ENCODE measurements at regions not wholly inside any gene's neighbourhood (a gene's known extent, or its start where the extent isn't known, plus 50 kb on each side); places are given as distances from the start of the nearest gene placed in this dataset.

DNA sequence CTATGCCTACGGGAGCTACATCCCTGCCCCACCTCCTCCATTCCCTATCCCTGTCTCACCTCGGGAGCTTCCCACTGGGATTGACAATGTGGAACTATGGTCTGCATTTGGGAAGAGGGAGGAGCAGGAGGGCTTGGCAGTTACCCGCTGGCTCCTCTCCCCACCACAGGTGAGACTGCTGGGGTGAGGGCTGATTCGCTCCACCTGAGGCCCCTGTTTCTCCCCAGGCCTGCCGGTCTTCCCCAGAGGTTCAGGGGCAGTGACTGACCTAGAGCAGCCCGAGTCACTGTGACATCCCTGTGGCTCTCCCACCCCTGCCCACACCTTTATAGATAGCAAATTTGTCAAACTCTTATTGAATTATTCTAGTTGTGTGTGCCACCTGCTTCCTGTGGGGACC, 252.6 kb downstream of the GLRX3 start:
- WGBS = 53% methylated on average over 3 of the region's 6 CpGs
- no peak overlapping the region for H3K4me3 ChIP-seq (ENCODE audit: insufficient read depth in 1 of 2, low read depth in 1 of 2, low read length in 2 of 2)

DNA sequence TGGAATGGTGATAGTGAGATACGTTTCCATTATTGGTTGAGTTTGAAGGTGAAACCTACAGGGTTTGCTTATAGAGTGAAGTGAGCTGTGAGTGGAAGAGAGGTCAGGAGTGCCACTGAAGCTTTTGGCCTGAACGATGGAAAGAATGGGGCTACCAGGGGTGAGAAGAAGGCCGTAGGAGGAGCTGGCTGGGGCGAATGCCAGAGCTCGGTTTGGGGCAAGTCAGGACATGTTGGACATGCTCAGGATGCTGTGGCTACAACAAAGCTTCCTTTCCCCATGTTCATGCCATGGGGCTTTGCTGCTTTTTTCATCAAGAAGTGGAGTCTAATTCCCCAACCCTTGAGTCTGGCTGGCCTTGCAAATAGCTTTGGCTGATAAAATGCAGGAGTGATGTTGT, 253.7 kb downstream of the GLRX3 start:
- Histone ChIP-seq H2BK15ac (ENCODE audit: low read depth, poor library complexity, severe bottlenecking) (no peak overlapping the region), H3K27me3 (ENCODE audit: control insufficient read depth in 1 of 2, insufficient read depth in 1 of 2, low read length in 2 of 2) (no peaks in the 10 kb centered on the region), H2AFZ (ENCODE audit: low read depth, low read length) (no peak overlapping the region), H4K91ac (ENCODE audit: low read length) (no peak overlapping the region), H3K4ac (ENCODE audit: low read depth in 1 of 2, low read length in 2 of 2) (no peak overlapping the region), H3K79me1 (replicated peaks; ENCODE audit: low read length, poor library complexity, severe bottlenecking) (no peaks in the 10 kb centered on the region), H3K27ac (ENCODE audit: low read length, poor library complexity, severe bottlenecking) (no peak overlapping the region), H3K36me3 (ENCODE audit: control insufficient read depth in 1 of 2, insufficient read depth in 2 of 2, low read depth in 1 of 2, low read length in 2 of 2) (no peaks in the 10 kb centered on the region), H3K9me3 (ENCODE audit: control insufficient read depth, low read length) (peaks cover 22% of the 10 kb centered on the region), H2AK5ac (ENCODE audit: low read length, severe bottlenecking) (no peak overlapping the region), H2BK5ac (ENCODE audit: low read depth, low read length, poor library complexity, severe bottlenecking) (no peak overlapping the region), H3K14ac (ENCODE audit: low read length in 2 of 2) (no peak overlapping the region), H3K23ac (ENCODE audit: low read length in 2 of 2) (no peak overlapping the region), H3K18ac (ENCODE audit: low read depth in 1 of 2, low read length in 2 of 2) (no peak overlapping the region), H2BK12ac (ENCODE audit: low read length in 2 of 2) (no peak overlapping the region), H4K8ac (ENCODE audit: low read length) (no peak overlapping the region), H2BK120ac (ENCODE audit: low read depth, low read length) (no peak overlapping the region), H3K4me2 (ENCODE audit: low read length, poor library complexity, severe bottlenecking) (no peak overlapping the region), H3K4me3 (ENCODE audit: insufficient read depth in 1 of 2, low read depth in 1 of 2, low read length in 2 of 2) (no peak overlapping the region), H3K4me1 (ENCODE audit: control insufficient read depth, insufficient read depth, low read depth, low read length) (no peaks in the 10 kb centered on the region), H3K9ac (ENCODE audit: low read length) (no peak overlapping the region)
- no peak for DNase-seq
- 62% methylated on average over 5 of the region's 5 CpGs for WGBS

More for the DNA sequence above, 252.6 kb downstream of the GLRX3 start:
- Histone ChIP-seq H3K18ac (ENCODE audit: low read depth in 1 of 2, low read length in 2 of 2) (no peak overlapping the region), H4K8ac (ENCODE audit: low read length) (no peak overlapping the region), H3K4ac (ENCODE audit: low read depth in 1 of 2, low read length in 2 of 2) (no peak overlapping the region), H2BK5ac (ENCODE audit: low read depth, low read length, poor library complexity, severe bottlenecking) (no peak overlapping the region), H3K4me2 (ENCODE audit: low read length, poor library complexity, severe bottlenecking) (no peak overlapping the region), H2BK120ac (ENCODE audit: low read depth, low read length) (no peak overlapping the region), H3K9ac (ENCODE audit: low read length) (no peak overlapping the region), H3K79me1 (replicated peaks; ENCODE audit: low read length, poor library complexity, severe bottlenecking) (no peaks in the 10 kb centered on the region), H3K36me3 (ENCODE audit: control insufficient read depth in 1 of 2, insufficient read depth in 2 of 2, low read depth in 1 of 2, low read length in 2 of 2) (no peaks in the 10 kb centered on the region), H2BK15ac (ENCODE audit: low read depth, poor library complexity, severe bottlenecking) (no peak overlapping the region), H2BK12ac (ENCODE audit: low read length in 2 of 2) (no peak overlapping the region), H3K9me3 (ENCODE audit: control insufficient read depth, low read length) (peaks cover 18% of the 10 kb centered on the region), H4K91ac (ENCODE audit: low read length) (no peak overlapping the region), H2AK5ac (ENCODE audit: low read length, severe bottlenecking) (no peak overlapping the region), H3K14ac (ENCODE audit: low read length in 2 of 2) (no peak overlapping the region), H3K27ac (ENCODE audit: low read length, poor library complexity, severe bottlenecking) (no peak overlapping the region), H3K4me1 (ENCODE audit: control insufficient read depth, insufficient read depth, low read depth, low read length) (no peaks in the 10 kb centered on the region), H2AFZ (ENCODE audit: low read depth, low read length) (no peak overlapping the region), H3K23ac (ENCODE audit: low read length in 2 of 2) (no peak overlapping the region), H3K27me3 (ENCODE audit: control insufficient read depth in 1 of 2, insufficient read depth in 1 of 2, low read length in 2 of 2) (no peaks in the 10 kb centered on the region)
- no peak for DNase-seq

DNA sequence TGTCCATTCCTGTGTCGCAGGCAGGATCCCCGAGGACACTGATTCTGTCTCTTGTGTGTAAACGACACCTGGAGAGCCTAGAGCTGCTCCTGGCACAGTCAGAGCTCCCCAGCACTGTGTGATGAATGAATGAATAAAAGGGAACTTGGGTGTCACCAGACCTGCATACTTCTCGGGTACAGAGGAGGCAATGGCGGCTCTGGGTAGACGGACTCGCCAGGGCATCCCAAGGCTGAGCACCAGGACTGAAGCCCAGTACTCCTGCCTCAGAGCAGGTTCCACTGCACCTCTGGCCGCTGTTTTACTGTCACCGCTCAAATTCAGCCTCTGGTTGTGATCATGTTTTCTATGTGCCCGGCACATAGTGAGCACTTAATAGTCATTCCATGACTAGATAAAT, 255.8 kb downstream of the GLRX3 start:
- no peak overlapping the region for H3K23ac ChIP-seq (ENCODE audit: low read length in 2 of 2)
- no peak overlapping the region for H3K18ac ChIP-seq (ENCODE audit: low read depth in 1 of 2, low read length in 2 of 2)
- H4K91ac ChIP-seq (ENCODE audit: low read length) = no peak overlapping the region
- no peak for DNase-seq
- no peak overlapping the region for H2AFZ ChIP-seq (ENCODE audit: low read depth, low read length)
- no peaks in the 10 kb centered on the region for H3K4me1 ChIP-seq (ENCODE audit: control insufficient read depth, insufficient read depth, low read depth, low read length)
- H2BK12ac ChIP-seq (ENCODE audit: low read length in 2 of 2) = no peak overlapping the region
- H3K79me1 ChIP-seq (replicated peaks; ENCODE audit: low read length, poor library complexity, severe bottlenecking) = no peaks in the 10 kb centered on the region
- no peak overlapping the region for H3K27ac ChIP-seq (ENCODE audit: low read length, poor library complexity, severe bottlenecking)
- H2BK120ac ChIP-seq (ENCODE audit: low read depth, low read length) = no peak overlapping the region
- no peak overlapping the region for H3K9ac ChIP-seq (ENCODE audit: low read length)
- no peak overlapping the region for H3K4me3 ChIP-seq (ENCODE audit: insufficient read depth in 1 of 2, low read depth in 1 of 2, low read length in 2 of 2)
- no peaks in the 10 kb centered on the region for H3K27me3 ChIP-seq (ENCODE audit: control insufficient read depth in 1 of 2, insufficient read depth in 1 of 2, low read length in 2 of 2)
- no peak overlapping the region for H3K4ac ChIP-seq (ENCODE audit: low read depth in 1 of 2, low read length in 2 of 2)
- H2BK5ac ChIP-seq (ENCODE audit: low read depth, low read length, poor library complexity, severe bottlenecking) = no peak overlapping the region
- 77% methylated on average over 10 of the region's 10 CpGs for WGBS
- no peak overlapping the region for H3K4me2 ChIP-seq (ENCODE audit: low read length, poor library complexity, severe bottlenecking)
- no peak overlapping the region for H2AK5ac ChIP-seq (ENCODE audit: low read length, severe bottlenecking)
- no peak overlapping the region for H2BK15ac ChIP-seq (ENCODE audit: low read depth, poor library complexity, severe bottlenecking)
- H3K14ac ChIP-seq (ENCODE audit: low read length in 2 of 2) = no peak overlapping the region
- peaks cover 27% of the 10 kb centered on the region for H3K9me3 ChIP-seq (ENCODE audit: control insufficient read depth, low read length)
- H4K8ac ChIP-seq (ENCODE audit: low read length) = no peak overlapping the region
- no peaks in the 10 kb centered on the region for H3K36me3 ChIP-seq (ENCODE audit: control insufficient read depth in 1 of 2, insufficient read depth in 2 of 2, low read depth in 1 of 2, low read length in 2 of 2)

DNA sequence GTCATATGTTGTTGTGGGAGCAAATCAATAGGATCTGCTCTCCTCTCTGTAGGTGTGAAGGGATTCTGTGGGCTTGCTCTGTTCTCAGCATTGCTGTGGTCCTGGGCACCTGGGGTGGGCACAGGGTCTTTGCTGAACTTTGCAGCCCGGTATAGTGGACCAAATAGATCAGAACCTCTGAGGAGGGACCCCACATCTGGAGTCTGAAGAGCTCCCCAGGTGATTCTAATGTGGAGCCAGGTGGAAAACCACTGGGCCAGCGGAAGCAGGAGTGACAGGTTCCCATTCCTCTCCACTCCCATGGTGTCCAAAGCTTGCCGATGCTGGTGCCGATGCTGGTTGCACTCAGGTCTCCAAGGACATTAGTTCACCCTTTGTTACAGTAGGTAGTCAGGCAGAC, 257.2 kb downstream of the GLRX3 start:
- Histone ChIP-seq H2AK5ac (ENCODE audit: low read length, severe bottlenecking) (no peak overlapping the region), H3K27me3 (ENCODE audit: control insufficient read depth in 1 of 2, insufficient read depth in 1 of 2, low read length in 2 of 2) (no peaks in the 10 kb centered on the region), H3K36me3 (ENCODE audit: control insufficient read depth in 1 of 2, insufficient read depth in 2 of 2, low read depth in 1 of 2, low read length in 2 of 2) (no peaks in the 10 kb centered on the region), H2BK120ac (ENCODE audit: low read depth, low read length) (no peak overlapping the region), H3K27ac (ENCODE audit: low read length, poor library complexity, severe bottlenecking) (no peak overlapping the region), H3K4me3 (ENCODE audit: insufficient read depth in 1 of 2, low read depth in 1 of 2, low read length in 2 of 2) (no peak overlapping the region), H2BK5ac (ENCODE audit: low read depth, low read length, poor library complexity, severe bottlenecking) (no peak overlapping the region), H3K4ac (ENCODE audit: low read depth in 1 of 2, low read length in 2 of 2) (no peak overlapping the region), H4K8ac (ENCODE audit: low read length) (no peak overlapping the region), H3K18ac (ENCODE audit: low read depth in 1 of 2, low read length in 2 of 2) (no peak overlapping the region), H3K9me3 (ENCODE audit: control insufficient read depth, low read length) (peaks cover 27% of the 10 kb centered on the region), H3K23ac (ENCODE audit: low read length in 2 of 2) (no peak overlapping the region), H2BK15ac (ENCODE audit: low read depth, poor library complexity, severe bottlenecking) (no peak overlapping the region), H3K14ac (ENCODE audit: low read length in 2 of 2) (no peak overlapping the region), H2BK12ac (ENCODE audit: low read length in 2 of 2) (no peak overlapping the region), H3K9ac (ENCODE audit: low read length) (no peak overlapping the region), H4K91ac (ENCODE audit: low read length) (no peak overlapping the region), H2AFZ (ENCODE audit: low read depth, low read length) (no peak overlapping the region), H3K4me1 (ENCODE audit: control insufficient read depth, insufficient read depth, low read depth, low read length) (no peaks in the 10 kb centered on the region), H3K79me1 (replicated peaks; ENCODE audit: low read length, poor library complexity, severe bottlenecking) (no peaks in the 10 kb centered on the region), H3K4me2 (ENCODE audit: low read length, poor library complexity, severe bottlenecking) (no peak overlapping the region)
- 73% methylated on average over 4 of the region's 4 CpGs for WGBS
- DNase-seq = no peak
